ENCODE measurements at regions not wholly inside any gene's neighbourhood (a gene's known extent, or its start where the extent isn't known, plus 50 kb on each side); places are given as distances from the start of the nearest gene placed in this dataset.
"Not testable (repeated sequence)": the region's sequence is repeated elsewhere in the genome, so short reads cannot be mapped to it uniquely, and the experiment has no call there.

GRCh38 chr5:154679501-154679900, 75.7 kb upstream of the LARP1 start:
- Histone ChIP-seq H3K4me3 (no peak overlapping the region), H3K27me3 (no peaks in the 10 kb centered on the region), H3K36me3 (no peaks in the 10 kb centered on the region), H3K4me1 (peaks cover 0 to 30% (median 0%) of the 10 kb centered on the region in 3 donors), H3K27ac (no peak overlapping the region), H3K9me3 (no peaks in the 10 kb centered on the region)
- 66% methylated on average over 3 of the region's 4 CpGs; no CpG with 5 or more reads in 1 of the 2 donors for WGBS, 2 donors (ENCODE audit: low coverage in 1 of 2)
- ATAC-seq = no peak
- TF ChIP-seq POLR2A (IDR thresholded peaks at IDR 0.05) (no peak), POLR2AphosphoS5 (IDR thresholded peaks at IDR 0.05) (no peak), EP300 (IDR thresholded peaks at IDR 0.05) (no peak)
- TF ChIP-seq, protein P1, sequence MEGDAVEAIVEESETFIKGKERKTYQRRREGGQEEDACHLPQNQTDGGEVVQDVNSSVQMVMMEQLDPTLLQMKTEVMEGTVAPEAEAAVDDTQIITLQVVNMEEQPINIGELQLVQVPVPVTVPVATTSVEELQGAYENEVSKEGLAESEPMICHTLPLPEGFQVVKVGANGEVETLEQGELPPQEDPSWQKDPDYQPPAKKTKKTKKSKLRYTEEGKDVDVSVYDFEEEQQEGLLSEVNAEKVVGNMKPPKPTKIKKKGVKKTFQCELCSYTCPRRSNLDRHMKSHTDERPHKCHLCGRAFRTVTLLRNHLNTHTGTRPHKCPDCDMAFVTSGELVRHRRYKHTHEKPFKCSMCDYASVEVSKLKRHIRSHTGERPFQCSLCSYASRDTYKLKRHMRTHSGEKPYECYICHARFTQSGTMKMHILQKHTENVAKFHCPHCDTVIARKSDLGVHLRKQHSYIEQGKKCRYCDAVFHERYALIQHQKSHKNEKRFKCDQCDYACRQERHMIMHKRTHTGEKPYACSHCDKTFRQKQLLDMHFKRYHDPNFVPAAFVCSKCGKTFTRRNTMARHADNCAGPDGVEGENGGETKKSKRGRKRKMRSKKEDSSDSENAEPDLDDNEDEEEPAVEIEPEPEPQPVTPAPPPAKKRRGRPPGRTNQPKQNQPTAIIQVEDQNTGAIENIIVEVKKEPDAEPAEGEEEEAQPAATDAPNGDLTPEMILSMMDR (IDR thresholded peaks at IDR 0.05) = no peak

DNA sequence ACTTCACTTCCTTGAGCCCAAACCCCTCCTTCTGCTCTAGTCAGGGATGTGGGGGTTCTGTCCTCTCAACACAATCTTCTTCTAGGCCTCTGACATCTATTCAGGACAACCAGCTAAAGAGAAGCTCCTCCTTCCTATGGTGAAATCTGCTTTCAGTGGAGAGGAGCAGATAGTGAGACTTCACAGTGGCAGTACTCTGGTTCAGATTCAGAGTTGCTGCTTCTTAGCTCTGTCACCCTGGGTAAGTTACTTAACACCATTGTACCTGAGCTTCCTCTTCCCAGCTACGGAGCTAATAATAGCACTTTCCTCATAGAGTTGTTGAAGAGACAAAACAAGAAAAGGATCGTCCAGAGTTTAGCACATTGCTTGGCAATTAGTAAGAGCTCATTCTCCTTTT, 77.3 kb upstream of the LARP1 start:
- WGBS, 2 donors (ENCODE audit: low coverage in 1 of 2) = 14 to 20% methylated on average over 1 to 2 of the region's 2 CpGs
- H3K4me3 ChIP-seq = no peak overlapping the region
- TF ChIP-seq, protein P1 (IDR thresholded peaks at IDR 0.05) = no peak
- TF ChIP-seq POLR2A (IDR thresholded peaks at IDR 0.05) (no peak), POLR2AphosphoS5 (IDR thresholded peaks at IDR 0.05) (no peak), EP300 (IDR thresholded peaks at IDR 0.05) (no peak)
- no peak for ATAC-seq
- H3K27ac ChIP-seq = peak overlapping the region in 3 of 4 donors; percentile 40 to 60 (median 51)
- H3K36me3 ChIP-seq = no peaks in the 10 kb centered on the region
- no peaks in the 10 kb centered on the region for H3K27me3 ChIP-seq
- peaks cover 0 to 14% (median 0%) of the 10 kb centered on the region in 3 donors for H3K4me1 ChIP-seq
- H3K9me3 ChIP-seq = no peaks in the 10 kb centered on the region

- 71 to 91% methylated on average over 1 of the region's 1 CpG for WGBS, 2 donors (ENCODE audit: low coverage in 1 of 2)
- TF ChIP-seq, protein P1 (IDR thresholded peaks at IDR 0.05) = no peak
- TF ChIP-seq POLR2A (IDR thresholded peaks at IDR 0.05) (no peak), EP300 (IDR thresholded peaks at IDR 0.05) (no peak), POLR2AphosphoS5 (IDR thresholded peaks at IDR 0.05) (no peak)
- no peak overlapping the region for H3K4me3 ChIP-seq
- no peaks in the 10 kb centered on the region for H3K9me3 ChIP-seq
- ATAC-seq = no peak
- no peaks in the 10 kb centered on the region for H3K27me3 ChIP-seq
- no peaks in the 10 kb centered on the region for H3K36me3 ChIP-seq
- H3K27ac ChIP-seq = no peak overlapping the region
- peaks cover 0 to 3% (median 0%) of the 10 kb centered on the region in 3 donors for H3K4me1 ChIP-seq
These were observed 78.7 kb upstream of the LARP1 start for GRCh38 chr5:154676508-154676907.

DNA sequence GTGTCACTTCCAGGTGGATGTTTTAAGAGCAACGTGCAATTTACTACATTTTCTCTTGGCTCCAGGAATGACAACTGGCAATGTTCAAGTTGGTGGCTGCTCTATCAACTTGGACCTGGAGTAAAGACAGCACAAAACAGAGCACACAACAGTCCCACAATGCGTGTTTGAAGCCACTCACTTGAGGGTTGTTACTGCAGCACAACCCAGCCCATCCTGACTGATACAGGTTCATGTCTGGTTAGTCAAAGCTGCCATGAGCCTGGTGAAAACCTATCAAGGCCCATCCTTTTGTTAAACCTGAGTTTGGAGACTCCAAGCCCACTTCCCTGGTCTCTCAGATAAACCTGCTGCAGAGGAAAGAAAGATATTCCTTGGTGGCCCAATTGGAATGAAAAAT, 81.1 kb upstream of the LARP1 start:
- Histone ChIP-seq H3K36me3 (no peaks in the 10 kb centered on the region), H3K4me3 (no peak overlapping the region), H3K4me1 (no peaks in the 10 kb centered on the region), H3K27me3 (no peaks in the 10 kb centered on the region), H3K9me3 (no peaks in the 10 kb centered on the region), H3K27ac (no peak overlapping the region)
- no peak for TF ChIP-seq EP300 (IDR thresholded peaks at IDR 0.05)
- TF ChIP-seq POLR2A (IDR thresholded peaks at IDR 0.05) = no peak
- TF ChIP-seq POLR2AphosphoS5 (IDR thresholded peaks at IDR 0.05) = no peak
- TF ChIP-seq, protein P1 (IDR thresholded peaks at IDR 0.05) = no peak
- WGBS, 2 donors (ENCODE audit: low coverage in 1 of 2) = 59 to 83% methylated on average over 1 to 2 of the region's 2 CpGs
- no peak for ATAC-seq

DNA sequence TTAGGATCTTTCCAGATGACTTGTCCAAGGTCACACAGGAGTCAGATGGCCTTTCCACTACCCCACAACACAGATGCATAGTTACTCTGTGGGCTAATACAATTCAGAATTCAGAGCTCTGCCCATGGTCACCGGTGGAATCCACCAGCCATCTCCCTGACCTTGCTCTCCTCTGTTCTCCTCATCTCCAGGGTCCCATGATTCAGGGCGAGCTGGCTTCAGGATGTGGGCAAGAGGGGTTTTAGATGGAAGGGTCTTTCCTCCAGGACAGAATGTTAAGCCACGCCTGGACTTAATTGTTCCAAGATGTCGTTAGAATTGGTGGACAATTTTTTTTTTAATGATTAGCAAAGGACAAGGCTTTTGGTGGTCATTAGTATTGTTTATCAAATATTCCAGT, 81.7 kb upstream of the LARP1 start:
- TF ChIP-seq POLR2A (IDR thresholded peaks at IDR 0.05) (no peak), POLR2AphosphoS5 (IDR thresholded peaks at IDR 0.05) (no peak), EP300 (IDR thresholded peaks at IDR 0.05) (no peak)
- TF ChIP-seq, protein P1 (IDR thresholded peaks at IDR 0.05) = no peak
- WGBS, 2 donors (ENCODE audit: low coverage in 1 of 2) = 100% methylated on average over 1 of the region's 4 CpGs; no CpG with 5 or more reads in 1 of the 2 donors
- peaks cover 0 to 5% (median 0%) of the 10 kb centered on the region in 3 donors for H3K9me3 ChIP-seq
- no peak overlapping the region for H3K27ac ChIP-seq
- no peaks in the 10 kb centered on the region for H3K36me3 ChIP-seq
- H3K27me3 ChIP-seq = no peaks in the 10 kb centered on the region
- no peaks in the 10 kb centered on the region for H3K4me1 ChIP-seq
- H3K4me3 ChIP-seq = no peak overlapping the region
- no peak for ATAC-seq

GRCh38 chr5:154669913-154670312, 85.3 kb upstream of the LARP1 start:
- 89 to 90% methylated on average over 3 to 7 of the region's 8 CpGs for WGBS, 2 donors (ENCODE audit: low coverage in 1 of 2)
- peaks cover 0 to 22% (median 0%) of the 10 kb centered on the region in 3 donors for H3K9me3 ChIP-seq
- H3K36me3 ChIP-seq, H3K4me1 ChIP-seq, H3K27ac ChIP-seq, ATAC-seq, H3K27me3 ChIP-seq, H3K4me3 ChIP-seq: not testable (repeated sequence)
